PC-3 (cell line): ENCODE measurements at regions not wholly inside any gene's neighbourhood (a gene's known extent, or its start where the extent isn't known, plus 50 kb on each side); places are given as distances from the start of the nearest gene placed in this dataset.

Experiments
- EZH2 ChIP-seq: fragments of 300-600 bp; sonication (generic); IDR thresholded peaks from one replicate; pipeline ENCODE4 v1.6.1; 2017; ENCODE audit warnings: antibody characterized with exemption, mild to moderate bottlenecking, low read length; ENCODE audit not compliant: unreplicated experiment
- TF ChIP-seq, protein P1 (sequence below): fragments of 300-600 bp; sonication (generic); conservative IDR thresholded peaks from 2 replicates; pipeline ENCODE4 v1.5.1; 2017; ENCODE audit warnings: antibody characterized with exemption, low read depth, mild to moderate bottlenecking, low read length

DNA sequence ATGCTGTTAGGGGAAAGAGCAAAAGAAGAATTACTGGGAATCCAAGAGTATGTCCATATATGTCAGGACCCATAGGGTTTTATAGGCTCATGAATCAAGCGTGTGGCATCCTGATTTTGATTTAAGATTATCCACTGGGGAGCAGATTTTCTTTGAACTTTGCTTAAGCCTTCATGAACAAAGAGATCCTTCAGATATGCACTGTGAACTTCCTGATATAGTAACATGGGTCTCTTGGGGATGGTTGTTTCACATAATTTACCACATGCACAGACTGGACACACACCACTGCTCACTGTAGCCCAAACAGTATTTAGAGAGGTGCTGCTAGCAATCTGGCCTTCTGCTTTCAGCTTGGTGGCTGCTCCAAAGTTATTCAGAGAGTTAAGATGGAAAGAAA is 200.9 kb upstream of the ZPLD1 start:
- TF ChIP-seq, protein P1, sequence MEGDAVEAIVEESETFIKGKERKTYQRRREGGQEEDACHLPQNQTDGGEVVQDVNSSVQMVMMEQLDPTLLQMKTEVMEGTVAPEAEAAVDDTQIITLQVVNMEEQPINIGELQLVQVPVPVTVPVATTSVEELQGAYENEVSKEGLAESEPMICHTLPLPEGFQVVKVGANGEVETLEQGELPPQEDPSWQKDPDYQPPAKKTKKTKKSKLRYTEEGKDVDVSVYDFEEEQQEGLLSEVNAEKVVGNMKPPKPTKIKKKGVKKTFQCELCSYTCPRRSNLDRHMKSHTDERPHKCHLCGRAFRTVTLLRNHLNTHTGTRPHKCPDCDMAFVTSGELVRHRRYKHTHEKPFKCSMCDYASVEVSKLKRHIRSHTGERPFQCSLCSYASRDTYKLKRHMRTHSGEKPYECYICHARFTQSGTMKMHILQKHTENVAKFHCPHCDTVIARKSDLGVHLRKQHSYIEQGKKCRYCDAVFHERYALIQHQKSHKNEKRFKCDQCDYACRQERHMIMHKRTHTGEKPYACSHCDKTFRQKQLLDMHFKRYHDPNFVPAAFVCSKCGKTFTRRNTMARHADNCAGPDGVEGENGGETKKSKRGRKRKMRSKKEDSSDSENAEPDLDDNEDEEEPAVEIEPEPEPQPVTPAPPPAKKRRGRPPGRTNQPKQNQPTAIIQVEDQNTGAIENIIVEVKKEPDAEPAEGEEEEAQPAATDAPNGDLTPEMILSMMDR, result no peak
- TF ChIP-seq EZH2, result no peak
